Gastroesophageal sphincter (tissue), 3 donors: ENCODE measurements at regions not wholly inside any gene's neighbourhood (a gene's known extent, or its start where the extent isn't known, plus 50 kb on each side); places are given as distances from the start of the nearest gene placed in this dataset.

Experiments
- CTCF ChIP-seq, 4 experiments: fragments of 200-600 bp in 2 of 4; fragments of 450-650 bp in 2 of 4; sonication (generic) in 1 of 4; IDR thresholded peaks; one replicate each; pipeline ENCODE4 v1.5.1; 2017 to 2019; ENCODE audit warnings: antibody characterized with exemption in 4 of 4, mild to moderate bottlenecking in 2 of 4, moderate library complexity in 2 of 4
- EP300 ChIP-seq: sonication (generic); formaldehyde crosslinking; IDR thresholded peaks from one replicate; pipeline ENCODE4 v1.6.1; 2017; ENCODE audit warnings: antibody characterized with exemption, mild to moderate bottlenecking
- POLR2A ChIP-seq, 2 donors: fragments of 450-650 bp; IDR thresholded peaks; one replicate each; pipeline ENCODE4 v1.6.1; 2017; ENCODE audit warnings: antibody characterized with exemption in 2 of 2, mild to moderate bottlenecking in 2 of 2, moderate library complexity in 1 of 2
- POLR2AphosphoS5 ChIP-seq: sonication (generic); formaldehyde crosslinking; IDR thresholded peaks from one replicate; pipeline ENCODE4 v1.6.1; 2017; ENCODE audit warnings: antibody characterized with exemption

- TF ChIP-seq POLR2AphosphoS5 (no peak), CTCF (IDR thresholded peaks at IDR 0.05) (no peak), POLR2A (IDR thresholded peaks at IDR 0.05) (no peak), EP300 (no peak)
Measured at GRCh38 chr2:94960751-94961150, 64.8 kb upstream of the MAL start.
